ENCODE measurements at regions not wholly inside any gene's neighbourhood (a gene's known extent, or its start where the extent isn't known, plus 50 kb on each side); places are given as distances from the start of the nearest gene placed in this dataset.

DNA sequence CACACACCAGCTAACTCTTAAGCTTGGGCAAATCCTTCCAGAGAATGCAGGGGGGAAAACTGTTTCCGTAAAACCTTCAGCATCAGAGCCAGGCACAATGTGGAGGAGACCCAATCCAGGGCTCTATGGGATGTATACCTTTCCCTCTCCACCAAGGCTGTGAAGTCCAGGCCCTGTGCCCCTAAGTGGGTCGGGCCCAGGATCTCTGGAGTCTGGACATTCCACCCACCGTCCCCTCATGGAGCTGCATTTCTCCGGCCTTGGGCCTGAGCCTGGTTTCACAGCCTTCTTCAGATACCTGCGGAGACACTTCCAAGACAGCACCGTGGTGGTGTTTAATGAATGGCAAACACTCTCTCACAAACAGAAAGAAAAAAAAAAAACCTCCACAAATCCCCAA lies 186.2 kb downstream of the URI1 start:
- no peak for DNase-seq (ENCODE audit: low spot score)

DNA sequence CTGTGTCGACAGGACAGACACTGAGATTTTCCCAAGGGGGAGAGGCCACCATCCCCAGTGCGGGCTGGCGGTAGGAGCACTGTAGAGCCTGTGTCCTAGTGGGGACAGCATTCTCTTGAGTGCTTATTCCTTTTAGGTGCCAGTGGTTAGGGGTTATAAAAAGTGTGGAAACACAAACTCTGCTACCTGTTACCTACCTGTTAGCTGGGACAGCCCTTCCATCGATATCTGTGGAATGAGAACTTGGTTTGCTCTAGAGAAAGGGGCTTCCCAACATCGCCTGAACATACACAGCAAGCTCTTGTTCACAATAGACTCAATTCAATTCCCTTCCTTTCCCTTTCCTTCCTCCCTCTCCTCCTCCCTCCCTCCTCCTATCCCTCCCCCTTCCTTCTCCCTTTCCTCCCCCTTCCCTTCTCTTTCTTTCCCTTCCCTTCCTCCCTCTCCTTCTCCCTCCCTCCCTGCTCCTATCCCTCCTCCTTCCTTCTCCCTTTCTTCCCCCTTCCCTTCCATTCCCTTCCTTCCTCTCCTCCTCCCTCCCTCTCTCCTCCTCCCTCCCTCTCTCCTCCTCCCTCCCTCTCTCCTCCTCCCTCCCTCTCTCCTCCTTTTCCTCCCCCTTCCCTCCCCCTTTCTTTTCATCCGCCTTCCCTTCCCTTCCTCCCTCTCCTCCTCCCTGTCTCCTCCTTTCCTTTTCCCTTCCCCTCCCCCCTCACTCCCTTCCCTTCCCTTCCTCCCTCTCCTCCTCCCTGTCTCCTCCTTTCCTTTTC lies 188.5 kb downstream of the URI1 start:
- no peak for DNase-seq (ENCODE audit: low spot score)

DNA sequence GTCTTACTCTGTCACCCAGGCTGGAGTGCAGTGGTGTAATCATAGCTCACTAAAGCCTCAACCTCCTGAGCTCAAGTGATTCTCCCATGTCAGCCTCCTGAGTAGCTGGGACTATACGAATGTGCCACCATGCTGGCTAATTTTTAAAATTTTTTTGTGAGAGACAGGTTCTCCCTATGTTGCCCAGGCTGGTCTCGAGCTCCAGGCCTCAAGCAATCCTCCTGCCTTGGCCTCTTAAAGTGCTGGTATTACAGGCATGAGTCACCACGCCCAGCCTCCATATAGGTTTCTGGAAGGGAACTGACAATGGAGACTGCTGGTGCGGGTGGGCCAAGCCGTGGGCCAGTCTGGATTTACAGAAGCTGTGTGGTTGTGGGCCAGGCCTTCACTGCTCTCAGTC lies 189.2 kb downstream of the URI1 start:
- DNase-seq (ENCODE audit: low spot score): no peak

- no peak for DNase-seq (ENCODE audit: low spot score)
These were observed 189.8 kb downstream of the URI1 start for GRCh38 chr19:30131722-30132291.

DNA sequence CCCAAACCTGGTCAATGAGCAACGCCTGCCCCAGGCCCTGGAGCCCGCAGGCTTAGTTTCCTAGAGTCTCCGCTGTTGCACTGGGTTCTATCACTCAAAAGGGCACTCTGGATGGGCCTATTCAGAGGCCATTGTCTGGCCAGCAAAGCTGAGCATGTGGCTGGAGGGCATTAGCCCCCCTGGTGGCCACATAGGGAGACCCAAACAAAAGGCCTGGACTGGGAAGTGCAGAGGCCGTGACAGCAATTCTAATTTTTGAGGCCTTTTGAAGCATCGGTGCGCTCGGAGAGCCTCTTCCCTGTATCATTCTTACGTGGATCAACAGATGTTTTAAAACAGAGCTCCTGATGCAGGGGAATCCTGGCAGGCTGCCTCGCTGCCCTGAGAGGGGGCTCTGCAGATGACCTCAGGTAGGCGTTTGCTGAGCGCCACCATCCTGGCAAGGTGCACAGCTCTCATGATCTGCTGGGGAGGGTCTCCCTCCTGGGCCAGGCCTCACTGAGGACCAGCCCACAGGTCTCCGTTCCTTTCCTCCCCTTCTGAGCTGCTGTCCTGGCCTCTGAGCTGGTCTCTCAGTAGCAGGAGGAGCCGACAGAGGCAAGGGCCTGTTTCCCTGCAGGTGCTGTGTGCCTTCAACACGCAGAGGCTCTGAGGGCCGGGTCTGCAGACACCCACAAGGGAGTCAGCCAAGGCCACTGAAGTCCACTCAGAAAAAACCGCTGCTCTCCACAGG lies 190.5 kb downstream of the URI1 start:
- DNase-seq (ENCODE audit: low spot score): no peak

DNA sequence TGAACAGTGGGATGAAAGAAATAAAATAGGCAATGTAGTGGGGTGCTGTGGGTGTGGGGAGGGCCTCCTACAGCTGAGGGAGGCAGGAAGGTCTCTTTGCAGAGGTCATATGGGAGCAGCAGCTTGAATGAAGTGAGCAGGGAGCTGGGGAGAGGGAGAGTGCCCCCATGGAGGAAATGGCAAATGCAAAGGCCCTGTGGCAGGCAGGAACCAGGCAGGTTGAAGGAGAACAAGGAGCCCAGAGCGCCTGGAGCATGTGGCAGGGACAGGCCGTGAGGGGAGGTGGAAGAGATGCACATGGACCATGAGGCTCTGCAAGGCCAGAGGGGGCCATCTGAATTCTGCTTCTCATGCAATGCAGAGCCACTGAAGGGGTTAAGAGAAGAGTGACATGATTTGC lies 191.8 kb downstream of the URI1 start:
- no peak for DNase-seq (ENCODE audit: low spot score)

DNA sequence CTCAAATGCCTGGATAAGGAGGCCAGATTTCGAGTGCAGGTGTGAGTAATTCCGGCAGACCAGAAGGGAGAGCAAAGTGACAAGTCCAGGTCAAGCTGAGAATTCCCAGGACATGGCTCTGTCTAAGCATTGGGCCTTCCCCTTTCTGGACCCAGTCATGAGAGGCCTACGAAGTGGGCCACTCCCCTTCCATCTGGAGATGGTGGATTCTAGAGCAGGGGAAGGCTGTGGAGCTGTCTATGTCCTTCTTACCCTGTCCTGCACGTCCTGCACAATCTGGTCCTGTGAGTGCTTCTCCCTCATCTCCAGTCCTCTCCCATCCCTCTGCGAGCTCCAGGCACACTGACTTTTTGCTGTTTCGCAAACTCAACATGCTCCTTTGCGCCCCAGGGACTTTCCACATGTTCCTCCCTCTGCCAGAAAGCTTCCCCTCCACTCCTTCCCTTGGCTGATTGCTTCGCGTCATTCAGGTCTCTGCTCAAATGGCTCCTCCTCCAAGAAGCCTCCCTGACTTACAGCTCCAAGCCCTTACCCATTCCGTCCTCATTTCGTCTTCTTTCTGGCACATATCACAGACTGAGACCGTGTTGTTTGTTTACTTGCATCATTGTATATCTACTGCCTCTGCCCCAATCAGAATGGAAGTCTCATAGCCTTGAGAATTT lies 193.2 kb downstream of the URI1 start:
- no peak for DNase-seq (ENCODE audit: low spot score)

GRCh38 chr19:30135797-30136196 lies 193.8 kb downstream of the URI1 start:
- no peak for DNase-seq (ENCODE audit: low spot score)

DNA sequence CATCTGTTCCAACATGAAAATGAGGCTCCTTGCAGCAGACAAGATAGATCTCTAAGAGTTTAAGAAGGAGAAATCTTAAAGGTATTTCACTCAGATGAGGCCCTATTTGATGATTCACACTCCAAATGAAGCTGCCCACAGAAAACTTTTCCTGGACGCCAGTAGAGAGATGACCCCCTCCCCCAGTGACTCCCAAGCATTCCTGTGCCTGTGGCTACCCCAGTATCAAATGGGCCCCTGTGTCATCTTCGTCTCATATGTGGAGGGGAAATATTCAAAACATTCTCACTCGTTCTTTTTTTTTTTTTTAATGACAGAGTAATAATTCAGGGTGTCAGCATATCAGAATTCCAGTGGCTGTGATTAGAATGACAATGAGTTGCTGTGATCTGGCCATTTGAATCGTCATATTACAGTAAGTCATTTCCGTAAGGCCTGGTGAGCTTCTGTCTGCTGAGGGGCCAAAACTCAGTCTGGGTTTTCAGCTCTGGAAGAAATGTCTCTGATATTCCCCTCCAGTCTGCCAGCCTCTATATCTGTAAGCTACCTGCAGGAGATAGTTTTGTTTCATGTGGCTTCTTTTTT lies 194.7 kb downstream of the URI1 start:
- no peak for DNase-seq (ENCODE audit: low spot score)

- DNase-seq (ENCODE audit: low spot score): no peak
These were observed 195.7 kb downstream of the URI1 start for GRCh38 chr19:30137747-30138146.

DNA sequence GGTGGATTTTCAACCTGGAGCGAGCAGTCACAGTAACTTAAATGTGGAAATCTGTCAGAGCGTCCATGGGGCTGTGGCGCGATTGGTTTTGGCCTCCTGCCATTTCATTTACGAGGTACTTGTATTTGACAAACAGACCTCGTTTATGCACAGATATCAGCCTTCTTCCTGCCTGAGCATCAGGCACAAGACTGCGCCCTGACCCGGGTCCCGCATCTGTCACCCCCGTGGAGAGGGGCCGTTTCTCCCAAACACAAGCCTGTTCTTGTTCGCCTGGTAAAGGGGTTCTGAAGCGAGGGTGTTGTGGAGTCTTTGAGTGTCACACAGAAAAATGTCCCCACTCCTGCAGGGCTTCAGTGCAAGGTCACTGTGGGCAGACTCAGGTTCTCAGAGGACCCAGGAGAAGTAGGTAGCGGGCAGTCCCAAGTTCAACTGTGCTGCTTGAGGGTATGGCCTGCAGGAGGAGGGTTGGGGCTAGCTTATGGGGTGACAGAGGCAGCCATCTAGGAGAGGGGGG lies 202.3 kb downstream of the URI1 start:
- no peak for DNase-seq (ENCODE audit: low spot score)

DNA sequence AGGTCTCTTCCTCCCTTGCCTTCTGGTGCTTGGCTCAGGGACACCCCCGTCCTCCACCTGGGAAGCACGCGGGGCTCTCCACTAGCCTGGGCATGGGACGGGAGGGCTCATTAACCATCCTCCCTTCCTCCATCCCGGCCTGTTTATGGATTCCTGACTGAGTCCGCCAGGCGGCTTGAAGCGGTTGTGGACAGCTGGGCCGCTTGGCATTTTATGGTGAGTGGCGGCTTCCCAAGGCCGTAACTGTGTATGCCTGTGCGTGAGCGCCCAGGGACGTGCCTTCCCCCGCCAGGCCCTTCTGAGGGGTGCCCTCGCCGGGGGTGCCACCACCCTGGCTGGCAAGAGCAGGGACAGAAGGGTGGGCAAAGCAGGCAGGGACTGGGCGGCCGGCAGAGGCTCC lies 202.8 kb downstream of the URI1 start:
- no peak for DNase-seq (ENCODE audit: low spot score)

DNA sequence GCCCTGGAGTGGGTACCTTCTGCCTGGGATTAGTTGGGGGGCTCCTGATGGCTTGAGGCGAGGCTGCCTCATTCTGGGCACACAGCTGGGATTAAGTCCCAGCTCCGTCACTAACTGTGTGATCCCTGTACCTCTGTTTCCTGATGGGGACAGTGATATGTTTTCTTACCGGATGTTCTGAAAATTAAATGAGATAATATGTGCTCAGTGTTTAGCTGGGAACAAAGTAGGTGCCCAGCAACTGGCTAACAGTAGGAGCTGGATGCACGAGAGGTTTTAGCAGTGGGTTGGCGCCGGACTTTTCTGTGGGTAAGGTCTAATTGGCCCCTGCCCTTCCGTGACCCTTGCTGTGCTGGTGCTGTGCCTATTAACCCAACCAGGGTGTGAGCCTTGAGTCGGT lies 203.4 kb downstream of the URI1 start:
- DNase-seq (ENCODE audit: low spot score): no peak

DNA sequence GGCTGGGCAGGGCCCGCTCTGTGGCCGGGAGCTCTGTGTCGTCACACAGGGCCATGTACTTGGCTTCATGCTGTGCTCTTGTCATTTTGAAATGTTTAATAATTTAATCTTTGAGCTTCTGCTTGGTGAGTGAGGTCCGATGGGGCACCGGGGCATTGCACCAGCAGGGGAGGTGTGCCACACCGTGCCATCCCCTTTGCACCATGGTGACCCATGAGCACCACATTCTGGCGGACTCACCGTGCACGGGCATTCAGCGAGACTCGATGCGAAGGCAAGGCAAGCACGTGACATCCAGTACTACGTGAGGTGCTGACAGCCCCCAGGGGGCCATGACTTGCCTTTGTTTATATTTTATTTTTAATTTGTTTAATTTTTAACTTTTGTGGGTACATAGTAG lies 204.3 kb downstream of the URI1 start:
- DNase-seq (ENCODE audit: low spot score): no peak

DNA sequence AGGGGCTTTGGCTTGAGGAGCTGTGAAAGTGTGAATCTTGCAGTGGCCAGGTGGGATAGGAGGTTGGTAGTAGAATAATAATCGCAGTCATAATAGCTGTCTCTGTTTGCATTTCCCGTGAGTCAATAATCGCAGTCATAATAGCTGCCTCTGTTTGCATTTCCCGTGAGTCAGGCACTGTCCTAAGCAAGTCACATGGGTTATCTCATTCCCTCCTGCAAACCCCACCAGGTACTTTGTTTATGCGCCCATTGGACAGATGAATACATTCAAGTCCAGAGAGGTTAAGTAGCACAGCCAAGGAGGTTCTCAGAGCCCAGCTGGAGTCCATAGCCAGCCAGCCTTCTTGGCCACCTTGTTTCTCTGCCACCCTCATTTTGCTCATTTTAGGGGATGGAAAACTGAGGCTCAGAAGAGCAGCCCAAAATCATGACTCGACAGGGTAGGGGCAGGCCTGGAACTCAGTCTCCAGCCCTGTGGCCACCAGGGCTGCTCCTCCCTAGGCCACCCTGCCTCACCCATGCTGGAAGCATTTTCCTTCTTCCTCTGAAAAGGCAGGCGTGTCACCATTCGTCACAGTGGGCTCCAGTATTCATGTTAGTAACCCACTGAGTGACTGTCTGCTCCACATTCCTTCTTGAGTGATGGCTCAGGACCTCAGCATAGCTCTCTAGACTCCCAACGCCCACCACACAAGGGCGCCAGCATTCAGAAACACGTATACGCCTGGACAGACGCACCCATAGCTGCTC lies 206.2 kb downstream of the URI1 start:
- no peak for DNase-seq (ENCODE audit: low spot score)

DNA sequence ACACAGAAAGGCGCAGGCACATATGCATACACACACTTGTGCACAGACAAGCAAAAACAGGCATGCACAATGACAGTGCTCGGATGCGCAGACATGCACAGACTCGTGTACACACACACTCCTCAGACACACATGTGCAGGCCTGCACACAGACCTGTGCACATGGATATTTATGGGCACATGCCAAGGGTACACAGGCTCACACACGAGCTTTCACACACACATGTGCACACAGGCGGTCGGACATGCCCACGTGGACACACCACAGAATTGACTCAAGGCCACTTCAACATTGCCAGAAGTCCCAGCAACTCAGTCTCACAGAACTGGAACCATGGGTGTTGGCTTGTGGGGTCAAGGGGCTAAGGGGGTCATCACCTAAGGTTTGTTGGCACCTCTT lies 206.8 kb downstream of the URI1 start:
- no peak for DNase-seq (ENCODE audit: low spot score)

DNA sequence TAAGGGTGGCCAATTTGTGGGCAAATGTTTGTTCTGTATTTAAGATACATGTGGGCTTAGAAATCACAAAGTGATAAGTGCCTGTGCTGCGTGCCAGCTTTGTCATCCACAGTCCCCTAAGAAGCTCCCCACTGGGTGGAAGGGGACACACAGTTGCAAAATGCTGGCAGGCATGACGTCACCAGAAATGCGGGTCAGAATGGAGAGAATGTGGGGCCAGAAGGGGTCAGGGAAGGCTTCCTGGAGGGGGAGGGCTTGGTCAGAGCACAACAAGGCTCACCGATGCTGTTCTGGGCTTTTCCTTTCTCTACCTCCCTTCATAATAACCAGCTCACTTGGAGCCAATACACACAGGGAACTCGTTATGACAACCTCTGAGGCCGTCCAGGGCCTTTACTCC lies 207.3 kb downstream of the URI1 start:
- no peak for DNase-seq (ENCODE audit: low spot score)

GRCh38 chr19:30150626-30151025 lies 208.6 kb downstream of the URI1 start:
- DNase-seq (ENCODE audit: low spot score): no peak

DNA sequence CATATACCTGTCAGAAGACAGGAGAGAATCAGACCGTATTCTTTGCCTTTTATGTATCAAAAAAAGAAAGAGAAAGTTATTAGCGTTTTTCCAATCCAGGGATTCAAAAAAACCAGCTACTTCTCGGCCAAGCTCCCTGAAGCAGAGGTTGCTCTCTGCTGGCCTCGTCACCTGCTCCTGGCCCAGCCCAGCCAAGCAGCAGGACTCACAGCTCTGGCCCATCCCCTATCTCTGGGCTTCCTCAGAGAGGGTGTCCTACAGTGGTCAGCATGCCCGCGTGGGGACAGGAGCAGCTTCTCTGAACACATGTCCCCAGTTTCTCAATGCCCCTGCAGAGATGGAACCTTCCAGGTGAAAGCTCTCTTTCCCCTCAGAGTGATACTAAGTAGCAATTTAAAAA lies 209.0 kb downstream of the URI1 start:
- no peak for DNase-seq (ENCODE audit: low spot score)

DNA sequence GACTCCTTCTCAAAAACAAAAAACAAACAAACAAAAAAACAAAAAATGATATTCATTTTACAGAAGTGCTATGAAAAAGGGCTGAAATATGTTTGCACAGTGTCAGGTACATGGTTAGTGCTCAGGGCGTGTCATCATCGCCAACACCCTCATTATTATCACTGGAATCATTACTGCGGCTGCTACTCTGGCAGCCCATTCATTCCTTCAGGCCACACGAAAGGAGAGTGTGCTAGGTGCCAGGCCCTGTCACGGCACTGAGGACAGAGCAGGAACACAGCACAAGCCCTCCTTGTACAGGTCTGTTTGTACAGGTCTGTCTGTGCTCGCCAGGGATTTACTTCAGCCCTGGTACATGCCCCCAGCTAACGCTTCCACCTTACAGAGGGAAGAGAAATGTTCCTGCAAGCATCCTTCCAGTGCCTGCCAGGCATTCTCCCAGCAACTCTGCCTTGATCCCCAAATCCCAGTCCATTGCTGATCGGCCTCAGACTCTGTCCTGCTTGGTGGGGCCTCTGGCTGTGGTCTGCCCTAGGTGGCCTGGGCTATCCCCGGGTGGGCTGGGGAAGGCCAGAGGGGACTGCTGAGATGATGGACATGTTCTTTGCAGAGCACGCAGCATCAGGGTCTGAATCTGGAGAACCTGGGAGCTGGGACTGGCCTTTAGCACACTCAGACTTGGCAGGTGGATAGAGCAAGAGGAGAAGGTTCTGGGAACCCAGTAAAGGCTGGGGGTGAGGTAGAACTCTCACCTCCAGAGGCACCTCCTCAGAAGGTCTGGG lies 210.7 kb downstream of the URI1 start:
- DNase-seq (ENCODE audit: low spot score): no peak
